PC-9 (cell line): ENCODE measurements at regions not wholly inside any gene's neighbourhood (a gene's known extent, or its start where the extent isn't known, plus 50 kb on each side); places are given as distances from the start of the nearest gene placed in this dataset.

Experiments used
- BruUV-seq: library from RNA; stranded (reverse); fragments of 400-500 nt; replicated peaks from 2 replicates; lab custom pipeline; 2021; lab: Mats Ljungman, UMichigan
- CTCF ChIA-PET: fragments of 300-600 bp; sonication (Branson Sonifier 250); formaldehyde crosslinking; loops from one replicate; lab custom pipeline; 2022; ENCODE audit warnings: antibody characterized with exemption; lab: Charles Lee
- POLR2A ChIA-PET: fragments of 300-600 bp; sonication (Branson Sonifier 250); formaldehyde crosslinking; loops from one replicate; lab custom pipeline; 2022; ENCODE audit warnings: antibody characterized with exemption; ENCODE audit not compliant: unreplicated experiment; lab: Charles Lee
- DNase-seq, 2 experiments: peaks; one replicate each; pipeline versions ENCODE4 v3.0.0 to v3.0.0-alpha.2; 2015 to 2022; ENCODE audit warnings: mixed read lengths in 1 of 2
- H2AFZ ChIP-seq: fragments of 200-600 bp; sonication (generic); 2 replicates; pipeline ENCODE4 v1.8.1; 2017; ENCODE audit warnings: antibody characterized with exemption
- H3F3A ChIP-seq: fragments of 200-600 bp; sonication (generic); 2 replicates; pipeline ENCODE4 v1.8.1; 2017; ENCODE audit warnings: antibody characterized with exemption, mild to moderate bottlenecking, low read depth; ENCODE audit not compliant: insufficient read depth
- H3K27ac ChIP-seq: fragments of 200-600 bp; sonication (generic); 2 replicates; pipeline ENCODE4 v1.6.1; 2016; ENCODE audit warnings: mixed run types
- H3K27me3 ChIP-seq: fragments of 200-600 bp; sonication (generic); 2 replicates; pipeline ENCODE4 v1.6.1; 2016; ENCODE audit warnings: low read depth, mixed run types; ENCODE audit not compliant: insufficient read depth
- H3K36me3 ChIP-seq: fragments of 200-600 bp; sonication (generic); 2 replicates; pipeline ENCODE4 v1.6.1; 2016; ENCODE audit warnings: low read depth, mixed run types
- H3K4me1 ChIP-seq: fragments of 200-600 bp; sonication (generic); replicated peaks from 2 replicates; pipeline ENCODE4 v1.6.1; 2016; ENCODE audit warnings: mixed run types; ENCODE audit not compliant: insufficient read depth
- H3K4me2 ChIP-seq: fragments of 200-600 bp; sonication (generic); 2 replicates; pipeline ENCODE4 v1.6.1; 2017; ENCODE audit warnings: mixed run types
- H3K4me3 ChIP-seq: fragments of 200-600 bp; sonication (generic); 2 replicates; pipeline ENCODE4 v1.6.1; 2016; ENCODE audit warnings: mixed run types
- H3K79me2 ChIP-seq: fragments of 200-600 bp; sonication (generic); 2 replicates; pipeline ENCODE4 v1.6.1; 2017; ENCODE audit warnings: low read depth, mixed run types
- H3K9me2 ChIP-seq: fragments of 200-600 bp; sonication (generic); 2 replicates; pipeline ENCODE4 v1.8.1; 2017; ENCODE audit warnings: mild to moderate bottlenecking; ENCODE audit not compliant: insufficient read depth
- H3K9me3 ChIP-seq: fragments of 200-600 bp; sonication (generic); 2 replicates; pipeline ENCODE4 v1.8.1; 2016; ENCODE audit warnings: low read depth; ENCODE audit not compliant: insufficient read depth
- H4K20me1 ChIP-seq: fragments of 200-600 bp; sonication (generic); 2 replicates; pipeline ENCODE4 v1.8.1; 2017; ENCODE audit not compliant: insufficient read depth
- CTCF ChIP-seq: fragments of 200-600 bp; sonication (generic); conservative IDR thresholded peaks from 2 replicates; pipeline ENCODE4 v1.6.1; 2017; ENCODE audit warnings: mixed run types, antibody characterized with exemption, mild to moderate bottlenecking, moderate library complexity
- EZH2 ChIP-seq: fragments of 200-600 bp; sonication (generic); IDR thresholded peaks from 2 replicates; pipeline ENCODE4 v1.8.0; 2017; ENCODE audit warnings: antibody characterized with exemption, low read depth
- intact Hi-C: fragments of 100-400 bp; cut with micrococcal nuclease; formaldehyde crosslinking; loops from one replicate; pipeline ENCODE4 v1.10.0; 2022; ENCODE audit not compliant: unreplicated experiment

- intact Hi-C loops = no loop called here
- TF ChIP-seq EZH2 (no peak), CTCF (no peak)
- no peak overlapping the region for H2AFZ ChIP-seq
- H3K27me3 ChIP-seq = no peaks in the 10 kb centered on the region
- no peaks in the 10 kb centered on the region for H3K9me2 ChIP-seq
- no peak overlapping the region for H3K4me2 ChIP-seq
- H4K20me1 ChIP-seq = no peaks in the 10 kb centered on the region
- DNase-seq = no peak
- H3K9me3 ChIP-seq = no peaks in the 10 kb centered on the region
- no peaks in the 10 kb centered on the region for H3K4me1 ChIP-seq
- BruUV-seq = no TSS peak
- POLR2A ChIA-PET = no interaction called here
- H3F3A ChIP-seq = no peaks in the 10 kb centered on the region
- H3K36me3 ChIP-seq = no peaks in the 10 kb centered on the region
- no peak overlapping the region for H3K27ac ChIP-seq
- no peak overlapping the region for H3K4me3 ChIP-seq
- CTCF ChIA-PET = no interaction called here
- no peaks in the 10 kb centered on the region for H3K79me2 ChIP-seq
Observed at GRCh38 chr11:19357943-19358342, 117.2 kb upstream of the E2F8 start.

- no peak overlapping the region for H2AFZ ChIP-seq
- H3F3A ChIP-seq = no peaks in the 10 kb centered on the region
- no peak overlapping the region for H3K4me2 ChIP-seq
- intact Hi-C loops = no loop called here
- H3K9me2 ChIP-seq = no peaks in the 10 kb centered on the region
- H3K27me3 ChIP-seq = no peaks in the 10 kb centered on the region
- CTCF ChIA-PET = interaction anchor here (0.7 to 1.0 kb wide), 2 partner anchors 15 to 29 kb away, joined by 3 read pairs; no protein-coding TSS in a partner anchor
- no peak overlapping the region for H3K27ac ChIP-seq
- H3K79me2 ChIP-seq = no peaks in the 10 kb centered on the region
- no TSS peak for BruUV-seq
- H3K36me3 ChIP-seq = no peaks in the 10 kb centered on the region
- no peaks in the 10 kb centered on the region for H4K20me1 ChIP-seq
- TF ChIP-seq EZH2 (no peak), CTCF (no peak)
- no peak for DNase-seq
- no peaks in the 10 kb centered on the region for H3K9me3 ChIP-seq
- H3K4me1 ChIP-seq = no peaks in the 10 kb centered on the region
- H3K4me3 ChIP-seq = no peak overlapping the region
- POLR2A ChIA-PET = no interaction called here
Observed at GRCh38 chr11:19355601-19356000, 114.9 kb upstream of the E2F8 start.

GRCh38 chr11:19353287-19353850, 112.6 kb upstream of the E2F8 start:
- Histone ChIP-seq H3K27ac (no peak overlapping the region), H3K27me3 (no peaks in the 10 kb centered on the region), H3K4me1 (no peaks in the 10 kb centered on the region), H3F3A (no peaks in the 10 kb centered on the region), H3K4me2 (no peak overlapping the region), H3K9me2 (no peaks in the 10 kb centered on the region), H2AFZ (no peak overlapping the region), H3K9me3 (no peaks in the 10 kb centered on the region), H4K20me1 (no peaks in the 10 kb centered on the region), H3K79me2 (no peaks in the 10 kb centered on the region), H3K4me3 (no peak overlapping the region), H3K36me3 (no peaks in the 10 kb centered on the region)
- no TSS peak for BruUV-seq
- no peak for DNase-seq
- TF ChIP-seq CTCF (no peak), EZH2 (no peak)
- CTCF ChIA-PET = no interaction called here
- intact Hi-C loops = no loop called here
- POLR2A ChIA-PET = no interaction called here
